ENCODE measurements at regions not wholly inside any gene's neighbourhood (a gene's known extent, or its start where the extent isn't known, plus 50 kb on each side); places are given as distances from the start of the nearest gene placed in this dataset.
A peak's percentile ranks its signal among the peaks of the same experiment; 100 is the strongest.

GRCh38 chr22:48752451-48753380 lies 1075.0 kb downstream of the BRD1 start:
- no peak for TF ChIP-seq MYC (IDR thresholded peaks at IDR 0.05; ENCODE audit: low read depth, low read length)
- no peak for TF ChIP-seq MAX (IDR thresholded peaks at IDR 0.05; ENCODE audit: low read depth, low read length)
- TF ChIP-seq CTCF (IDR thresholded peaks at IDR 0.05; ENCODE audit: low read depth, low read length) = no peak
- no peak for TF ChIP-seq POLR2A (IDR thresholded peaks at IDR 0.05; ENCODE audit: extremely low read depth, insufficient read length)
- no peak overlapping the region for H3K4me3 ChIP-seq (ENCODE audit: low read depth, low read length)
- peak; percentile 21 for DNase-seq (ENCODE audit: low read depth)

- no peak for DNase-seq (ENCODE audit: low read depth)
- TF ChIP-seq CTCF (IDR thresholded peaks at IDR 0.05; ENCODE audit: low read depth, low read length) = no peak
- no peak for TF ChIP-seq POLR2A (IDR thresholded peaks at IDR 0.05; ENCODE audit: extremely low read depth, insufficient read length)
- no peak for TF ChIP-seq MAX (IDR thresholded peaks at IDR 0.05; ENCODE audit: low read depth, low read length)
- TF ChIP-seq MYC (IDR thresholded peaks at IDR 0.05; ENCODE audit: low read depth, low read length) = no peak
- no peak overlapping the region for H3K4me3 ChIP-seq (ENCODE audit: low read depth, low read length)
These were observed 1075.9 kb downstream of the BRD1 start for GRCh38 chr22:48751539-48752437.

GRCh38 chr22:48750826-48751440 lies 1076.7 kb downstream of the BRD1 start:
- H3K4me3 ChIP-seq (ENCODE audit: low read depth, low read length) = no peak overlapping the region
- no peak for DNase-seq (ENCODE audit: low read depth)
- TF ChIP-seq POLR2A (IDR thresholded peaks at IDR 0.05; ENCODE audit: extremely low read depth, insufficient read length) = no peak
- no peak for TF ChIP-seq MYC (IDR thresholded peaks at IDR 0.05; ENCODE audit: low read depth, low read length)
- no peak for TF ChIP-seq MAX (IDR thresholded peaks at IDR 0.05; ENCODE audit: low read depth, low read length)
- TF ChIP-seq CTCF (IDR thresholded peaks at IDR 0.05; ENCODE audit: low read depth, low read length) = no peak

GRCh38 chr22:48750282-48750681 lies 1077.4 kb downstream of the BRD1 start:
- H3K4me3 ChIP-seq (ENCODE audit: low read depth, low read length) = no peak overlapping the region
- TF ChIP-seq MYC (IDR thresholded peaks at IDR 0.05; ENCODE audit: low read depth, low read length) (no peak), CTCF (IDR thresholded peaks at IDR 0.05; ENCODE audit: low read depth, low read length) (no peak), POLR2A (IDR thresholded peaks at IDR 0.05; ENCODE audit: extremely low read depth, insufficient read length) (no peak), MAX (IDR thresholded peaks at IDR 0.05; ENCODE audit: low read depth, low read length) (no peak)
- no peak for DNase-seq (ENCODE audit: low read depth)

GRCh38 chr22:48749555-48750227 lies 1078.0 kb downstream of the BRD1 start:
- no peak for DNase-seq (ENCODE audit: low read depth)
- TF ChIP-seq POLR2A (IDR thresholded peaks at IDR 0.05; ENCODE audit: extremely low read depth, insufficient read length) (no peak), CTCF (IDR thresholded peaks at IDR 0.05; ENCODE audit: low read depth, low read length) (no peak), MAX (IDR thresholded peaks at IDR 0.05; ENCODE audit: low read depth, low read length) (no peak), MYC (IDR thresholded peaks at IDR 0.05; ENCODE audit: low read depth, low read length) (no peak)
- H3K4me3 ChIP-seq (ENCODE audit: low read depth, low read length) = no peak overlapping the region

Data from NB4 (cell line).